ENCODE measurements at regions not wholly inside any gene's neighbourhood (a gene's known extent, or its start where the extent isn't known, plus 50 kb on each side); places are given as distances from the start of the nearest gene placed in this dataset.

DNA sequence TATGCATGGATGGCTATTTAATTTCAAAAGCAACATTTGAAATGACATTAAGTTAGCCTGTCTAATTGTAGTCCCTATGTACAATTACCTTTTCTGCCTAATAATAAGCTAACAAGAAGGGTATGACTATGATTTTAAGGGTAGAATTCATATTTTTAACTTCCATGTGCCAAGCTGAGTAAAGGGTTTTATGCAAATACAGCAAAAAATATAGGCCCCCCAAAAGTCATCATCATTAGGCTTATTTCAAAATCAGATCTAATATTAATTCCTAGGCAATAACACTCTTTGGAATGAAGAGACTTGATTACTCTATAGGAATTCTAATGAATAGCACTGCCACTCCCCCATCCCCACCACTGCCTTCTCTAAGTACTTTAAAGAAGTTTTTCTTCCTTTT lies 155.9 kb upstream of the DYNLRB2 start (continued):
- TF ChIP-seq POU6F1 (CRISPR knock-in tag; IDR thresholded peaks at IDR 0.05; ENCODE audit: borderline replicate concordance, low read depth) (no peak), GLIS3 (CRISPR knock-in tag; IDR thresholded peaks at IDR 0.05) (no peak), ZFP30 (CRISPR knock-in tag; IDR thresholded peaks at IDR 0.05) (no peak), PPARA (CRISPR knock-in tag; IDR thresholded peaks at IDR 0.05; ENCODE audit: borderline replicate concordance) (no peak), ARNTL (CRISPR knock-in tag; IDR thresholded peaks at IDR 0.05; ENCODE audit: borderline replicate concordance, low read depth) (no peak)

GRCh38 chr16:80380514-80380913 lies 160.3 kb upstream of the DYNLRB2 start:
- no peak for TF ChIP-seq CREB5 (CRISPR knock-in tag; IDR thresholded peaks at IDR 0.05; ENCODE audit: low read depth)
- TF ChIP-seq ZFP3 (CRISPR knock-in tag; IDR thresholded peaks at IDR 0.05): no peak
- TF ChIP-seq POU6F1 (CRISPR knock-in tag; IDR thresholded peaks at IDR 0.05; ENCODE audit: borderline replicate concordance, low read depth): no peak
- no peak for TF ChIP-seq SNAI2 (CRISPR knock-in tag; IDR thresholded peaks at IDR 0.05)
- TF ChIP-seq TOX (CRISPR knock-in tag; IDR thresholded peaks at IDR 0.05; ENCODE audit: borderline replicate concordance): no peak
- no peak for ATAC-seq

- no peak for ATAC-seq
- TF ChIP-seq ZFP3 (CRISPR knock-in tag; IDR thresholded peaks at IDR 0.05) (no peak), ZC3H10 (CRISPR knock-in tag; IDR thresholded peaks at IDR 0.05) (no peak), ESRRG (CRISPR knock-in tag; IDR thresholded peaks at IDR 0.05) (no peak), OSR1 (CRISPR knock-in tag; IDR thresholded peaks at IDR 0.05) (no peak), CSDC2 (CRISPR knock-in tag; IDR thresholded peaks at IDR 0.05) (no peak)
Measured at GRCh38 chr16:80377096-80377956, 163.5 kb upstream of the DYNLRB2 start.

GRCh38 chr16:80375973-80376372 lies 164.8 kb upstream of the DYNLRB2 start:
- TF ChIP-seq ZNF565 (CRISPR knock-in tag; conservative IDR thresholded peaks at IDR 0.05; ENCODE audit: low read depth) (no peak), ISL1 (CRISPR knock-in tag; IDR thresholded peaks at IDR 0.05) (no peak), CSDC2 (CRISPR knock-in tag; IDR thresholded peaks at IDR 0.05) (no peak), ARNTL (CRISPR knock-in tag; IDR thresholded peaks at IDR 0.05; ENCODE audit: borderline replicate concordance, low read depth) (no peak), ZNF70 (CRISPR knock-in tag; IDR thresholded peaks at IDR 0.05) (no peak), PATZ1 (CRISPR knock-in tag; IDR thresholded peaks at IDR 0.05; ENCODE audit: borderline replicate concordance) (no peak)
- no peak for ATAC-seq

DNA sequence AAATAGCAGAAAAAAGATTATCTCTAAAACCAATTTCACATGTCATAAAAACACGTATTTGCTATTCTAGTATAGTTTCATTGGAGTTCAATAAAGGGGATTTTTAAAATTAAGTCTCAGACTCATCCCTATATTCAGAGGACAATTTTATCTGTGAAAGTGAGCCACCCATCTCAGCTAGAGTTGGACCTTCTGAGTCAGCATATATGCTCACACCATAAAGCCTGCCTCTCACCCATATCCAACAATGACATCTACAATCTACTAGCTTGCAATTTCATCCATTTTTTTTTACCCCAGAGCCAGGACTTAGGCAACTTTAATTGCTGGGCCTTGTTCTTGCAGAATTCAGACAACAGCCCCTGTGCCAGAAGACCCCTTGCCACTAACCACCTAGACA lies 165.3 kb upstream of the DYNLRB2 start:
- no peak for ATAC-seq
- TF ChIP-seq TCF4 (CRISPR knock-in tag; IDR thresholded peaks at IDR 0.05; ENCODE audit: borderline replicate concordance) (no peak), CSDC2 (CRISPR knock-in tag; IDR thresholded peaks at IDR 0.05) (no peak), ZNF70 (CRISPR knock-in tag; IDR thresholded peaks at IDR 0.05) (no peak), CREB5 (CRISPR knock-in tag; IDR thresholded peaks at IDR 0.05; ENCODE audit: low read depth) (no peak), PPARA (CRISPR knock-in tag; IDR thresholded peaks at IDR 0.05; ENCODE audit: borderline replicate concordance) (no peak)
